PC-9 (cell line): ENCODE measurements at regions not wholly inside any gene's neighbourhood (a gene's known extent, or its start where the extent isn't known, plus 50 kb on each side); places are given as distances from the start of the nearest gene placed in this dataset.

Source experiments
- BruUV-seq: library from RNA; stranded (reverse); fragments of 400-500 nt; replicated peaks from 2 replicates; lab custom pipeline; 2021; lab: Mats Ljungman, UMichigan
- CTCF ChIA-PET: fragments of 300-600 bp; sonication (Branson Sonifier 250); formaldehyde crosslinking; loops from one replicate; lab custom pipeline; 2022; ENCODE audit warnings: antibody characterized with exemption; lab: Charles Lee
- POLR2A ChIA-PET: fragments of 300-600 bp; sonication (Branson Sonifier 250); formaldehyde crosslinking; loops from one replicate; lab custom pipeline; 2022; ENCODE audit warnings: antibody characterized with exemption; ENCODE audit not compliant: unreplicated experiment; lab: Charles Lee
- DNase-seq, 2 experiments: peaks; one replicate each; pipeline versions ENCODE4 v3.0.0 to v3.0.0-alpha.2; 2015 to 2022; ENCODE audit warnings: mixed read lengths in 1 of 2
- H2AFZ ChIP-seq: fragments of 200-600 bp; sonication (generic); 2 replicates; pipeline ENCODE4 v1.8.1; 2017; ENCODE audit warnings: antibody characterized with exemption
- H3F3A ChIP-seq: fragments of 200-600 bp; sonication (generic); 2 replicates; pipeline ENCODE4 v1.8.1; 2017; ENCODE audit warnings: antibody characterized with exemption, mild to moderate bottlenecking, low read depth; ENCODE audit not compliant: insufficient read depth
- H3K27ac ChIP-seq: fragments of 200-600 bp; sonication (generic); 2 replicates; pipeline ENCODE4 v1.6.1; 2016; ENCODE audit warnings: mixed run types
- H3K27me3 ChIP-seq: fragments of 200-600 bp; sonication (generic); 2 replicates; pipeline ENCODE4 v1.6.1; 2016; ENCODE audit warnings: low read depth, mixed run types; ENCODE audit not compliant: insufficient read depth
- H3K36me3 ChIP-seq: fragments of 200-600 bp; sonication (generic); 2 replicates; pipeline ENCODE4 v1.6.1; 2016; ENCODE audit warnings: low read depth, mixed run types
- H3K4me1 ChIP-seq: fragments of 200-600 bp; sonication (generic); replicated peaks from 2 replicates; pipeline ENCODE4 v1.6.1; 2016; ENCODE audit warnings: mixed run types; ENCODE audit not compliant: insufficient read depth
- H3K4me2 ChIP-seq: fragments of 200-600 bp; sonication (generic); 2 replicates; pipeline ENCODE4 v1.6.1; 2017; ENCODE audit warnings: mixed run types
- H3K4me3 ChIP-seq: fragments of 200-600 bp; sonication (generic); 2 replicates; pipeline ENCODE4 v1.6.1; 2016; ENCODE audit warnings: mixed run types
- H3K79me2 ChIP-seq: fragments of 200-600 bp; sonication (generic); 2 replicates; pipeline ENCODE4 v1.6.1; 2017; ENCODE audit warnings: low read depth, mixed run types
- H3K9me2 ChIP-seq: fragments of 200-600 bp; sonication (generic); 2 replicates; pipeline ENCODE4 v1.8.1; 2017; ENCODE audit warnings: mild to moderate bottlenecking; ENCODE audit not compliant: insufficient read depth
- H3K9me3 ChIP-seq: fragments of 200-600 bp; sonication (generic); 2 replicates; pipeline ENCODE4 v1.8.1; 2016; ENCODE audit warnings: low read depth; ENCODE audit not compliant: insufficient read depth
- H4K20me1 ChIP-seq: fragments of 200-600 bp; sonication (generic); 2 replicates; pipeline ENCODE4 v1.8.1; 2017; ENCODE audit not compliant: insufficient read depth
- CTCF ChIP-seq: fragments of 200-600 bp; sonication (generic); conservative IDR thresholded peaks from 2 replicates; pipeline ENCODE4 v1.6.1; 2017; ENCODE audit warnings: mixed run types, antibody characterized with exemption, mild to moderate bottlenecking, moderate library complexity
- EZH2 ChIP-seq: fragments of 200-600 bp; sonication (generic); IDR thresholded peaks from 2 replicates; pipeline ENCODE4 v1.8.0; 2017; ENCODE audit warnings: antibody characterized with exemption, low read depth
- intact Hi-C: fragments of 100-400 bp; cut with micrococcal nuclease; formaldehyde crosslinking; loops from one replicate; pipeline ENCODE4 v1.10.0; 2022; ENCODE audit not compliant: unreplicated experiment

DNA sequence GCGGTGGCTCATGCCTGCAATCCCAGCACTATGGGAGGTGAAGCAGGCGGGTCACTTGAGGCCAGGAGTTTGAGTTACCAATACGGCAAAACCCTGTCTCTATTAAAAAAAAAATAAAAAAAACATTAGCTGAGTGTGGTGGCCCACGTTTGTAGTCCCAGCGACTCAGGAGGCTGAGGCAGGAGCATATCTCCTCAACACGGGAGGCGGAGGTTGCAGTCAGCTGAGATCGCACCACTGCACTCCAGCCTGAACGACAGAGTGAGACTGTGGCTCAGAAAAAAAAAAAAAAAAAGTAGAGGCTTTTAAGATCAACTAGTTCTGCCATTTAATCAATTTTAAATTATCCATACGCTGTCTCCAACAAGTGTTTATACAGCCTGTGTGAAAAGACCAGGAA, 1130.3 kb downstream of the PCDH9 start:
- intact Hi-C loops, result no loop called here
- TF ChIP-seq EZH2, result no peak
- no peak for TF ChIP-seq CTCF
- no peaks in the 10 kb centered on the region for H3K9me3 ChIP-seq
- ChIA-PET POLR2A (no interaction called here), CTCF (no interaction called here)
- H4K20me1 ChIP-seq, result no peaks in the 10 kb centered on the region
- H3K27ac ChIP-seq, result no peak overlapping the region
- no peak for DNase-seq
- H3K4me3 ChIP-seq, result no peak overlapping the region
- H3K27me3 ChIP-seq, result no peaks in the 10 kb centered on the region
- no peak overlapping the region for H2AFZ ChIP-seq
- H3K4me2 ChIP-seq, result no peak overlapping the region
- no peaks in the 10 kb centered on the region for H3K36me3 ChIP-seq
- no peaks in the 10 kb centered on the region for H3K79me2 ChIP-seq
- no peaks in the 10 kb centered on the region for H3F3A ChIP-seq
- no peaks in the 10 kb centered on the region for H3K9me2 ChIP-seq
- no TSS peak for BruUV-seq
- H3K4me1 ChIP-seq, result no peaks in the 10 kb centered on the region

DNA sequence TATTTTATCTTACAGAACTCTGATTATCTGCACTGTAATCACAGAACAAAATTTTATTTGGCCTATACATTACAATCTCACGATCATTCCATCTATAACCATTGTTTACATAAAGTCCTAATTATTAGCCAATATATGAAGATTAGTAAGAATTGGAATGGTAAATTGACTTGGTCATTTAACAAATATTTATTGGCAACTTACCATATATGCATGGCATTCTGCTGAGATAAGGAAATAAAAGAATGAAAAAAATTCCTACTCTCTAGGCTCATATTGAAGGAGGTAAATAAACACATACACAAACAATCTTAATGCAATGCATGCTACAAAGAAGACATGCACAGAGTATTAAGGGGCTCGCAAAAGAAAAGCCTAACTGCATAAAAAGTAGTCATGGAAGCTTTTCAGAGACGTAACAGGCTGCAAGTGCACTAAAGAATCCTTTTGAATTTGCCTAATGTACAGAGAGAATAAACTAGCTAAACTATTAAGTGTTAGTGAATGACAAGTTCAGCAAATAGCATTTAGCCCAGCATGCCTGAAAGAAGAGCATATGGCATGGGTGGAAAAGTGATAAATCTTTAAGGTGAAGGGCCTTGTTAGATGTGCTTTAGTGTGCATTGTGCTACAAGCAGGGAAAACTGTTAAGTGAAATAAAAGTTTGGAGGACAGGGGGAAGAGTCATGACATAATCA, 1131.1 kb downstream of the PCDH9 start:
- H3K27ac ChIP-seq, result no peak overlapping the region
- H3K36me3 ChIP-seq, result no peaks in the 10 kb centered on the region
- H3K4me3 ChIP-seq, result no peak overlapping the region
- ChIA-PET POLR2A (no interaction called here), CTCF (no interaction called here)
- H3K9me2 ChIP-seq, result no peaks in the 10 kb centered on the region
- DNase-seq, result no peak
- H3K4me2 ChIP-seq, result no peak overlapping the region
- H3K9me3 ChIP-seq, result no peaks in the 10 kb centered on the region
- no peaks in the 10 kb centered on the region for H3K79me2 ChIP-seq
- TF ChIP-seq EZH2 (no peak), CTCF (no peak)
- H3K4me1 ChIP-seq, result no peaks in the 10 kb centered on the region
- no TSS peak for BruUV-seq
- no peak overlapping the region for H2AFZ ChIP-seq
- H3F3A ChIP-seq, result no peaks in the 10 kb centered on the region
- H4K20me1 ChIP-seq, result no peaks in the 10 kb centered on the region
- H3K27me3 ChIP-seq, result no peaks in the 10 kb centered on the region
- intact Hi-C loops, result no loop called here

DNA sequence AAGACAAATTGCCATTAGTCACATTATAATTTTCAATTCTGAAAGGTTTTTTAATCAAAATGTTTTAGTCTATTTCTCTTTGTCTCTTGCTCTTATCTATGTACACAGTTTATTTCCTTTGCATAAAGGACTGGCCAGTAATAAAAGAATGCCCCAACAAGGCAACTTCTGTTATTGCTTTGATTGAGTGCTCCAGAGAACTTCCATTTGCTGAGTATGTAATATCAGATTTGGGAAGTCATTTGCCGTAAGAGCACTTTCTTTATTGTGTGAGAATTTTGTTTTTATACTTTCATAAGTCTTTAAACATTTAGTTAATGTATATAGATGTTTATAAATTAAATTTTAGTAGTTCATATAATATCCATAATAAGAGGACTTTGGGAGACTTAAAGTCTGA, 1140.4 kb downstream of the PCDH9 start:
- Histone ChIP-seq H4K20me1 (no peaks in the 10 kb centered on the region), H3K4me2 (no peak overlapping the region), H3K27me3 (no peaks in the 10 kb centered on the region), H3K4me1 (no peaks in the 10 kb centered on the region), H3K9me3 (no peaks in the 10 kb centered on the region), H3K9me2 (peaks cover 4% of the 10 kb centered on the region; the same call in 1 of the 2 replicates), H3K4me3 (no peak overlapping the region), H3K27ac (no peak overlapping the region), H3K79me2 (no peaks in the 10 kb centered on the region), H3F3A (no peaks in the 10 kb centered on the region), H2AFZ (no peak overlapping the region), H3K36me3 (no peaks in the 10 kb centered on the region)
- POLR2A ChIA-PET, result no interaction called here
- BruUV-seq, result no TSS peak
- DNase-seq, result no peak
- TF ChIP-seq CTCF, result no peak
- no peak for TF ChIP-seq EZH2
- CTCF ChIA-PET, result no interaction called here
- intact Hi-C loops, result no loop called here
